Mucosa of descending colon (tissue), 3 donors: ENCODE measurements at regions not wholly inside any gene's neighbourhood (a gene's known extent, or its start where the extent isn't known, plus 50 kb on each side); places are given as distances from the start of the nearest gene placed in this dataset.
A peak's percentile ranks its signal among the peaks of the same experiment; 100 is the strongest.

Experiments
- ATAC-seq: fragments of 200-7000 bp; cut with Tn5 transposase; one replicate; pipeline ENCODE4 v1.9.1; 2020; ENCODE audit warnings: mild to moderate bottlenecking, moderate library complexity
- DNase-seq, 3 donors: peaks; one replicate each; pipeline ENCODE4 v3.0.0-alpha.2; 2020
- H3K36me3 ChIP-seq: fragments of 200-600 bp; one replicate; pipeline ENCODE4 v1.8.0; 2021; ENCODE audit warnings: low read depth, mild to moderate bottlenecking
- H3K4me1 ChIP-seq: fragments of 200-600 bp; one replicate; pipeline ENCODE4 v1.8.0; 2021; ENCODE audit warnings: low read depth, mild to moderate bottlenecking
- H3K4me3 ChIP-seq: fragments of 200-600 bp; one replicate; pipeline ENCODE4 v1.8.0; 2021; ENCODE audit warnings: mild to moderate bottlenecking
- H3K9me3 ChIP-seq: fragments of 200-600 bp; one replicate; pipeline ENCODE4 v1.8.0; 2021; ENCODE audit warnings: mild to moderate bottlenecking
- intact Hi-C, 2 donors: fragments of 100-400 bp; cut with DNase I in 1 of 2; cut with micrococcal nuclease in 1 of 2; formaldehyde crosslinking; loops; one replicate each; pipeline versions ENCODE4 v1.11.0 to v1.11.1; 2022; cut with DNase I, micrococcal nuclease
- TF ChIP-seq, protein P1 (sequence below): fragments of 200-600 bp; IDR thresholded peaks from one replicate; pipeline ENCODE4 v1.8.0; 2022; ENCODE audit warnings: antibody characterized with exemption, mild to moderate bottlenecking
- donor health status: DM: no; HTN: no; CAD: no; lungs with moderate emphysema.
- donor health status: DM: no; HTN: no; CAD: no.
- donor health status: DM: no; HTN: yes; CAD: no.

GRCh38 chr18:57909620-57910019 is 106.5 kb upstream of the ATP8B1 start:
- Histone ChIP-seq H3K9me3 (no peaks in the 10 kb centered on the region), H3K4me1 (no peaks in the 10 kb centered on the region), H3K36me3 (no peaks in the 10 kb centered on the region), H3K4me3 (no peak overlapping the region)
- ATAC-seq (peak; percentile 70), DNase-seq (no peak)
- TF ChIP-seq, protein P1, sequence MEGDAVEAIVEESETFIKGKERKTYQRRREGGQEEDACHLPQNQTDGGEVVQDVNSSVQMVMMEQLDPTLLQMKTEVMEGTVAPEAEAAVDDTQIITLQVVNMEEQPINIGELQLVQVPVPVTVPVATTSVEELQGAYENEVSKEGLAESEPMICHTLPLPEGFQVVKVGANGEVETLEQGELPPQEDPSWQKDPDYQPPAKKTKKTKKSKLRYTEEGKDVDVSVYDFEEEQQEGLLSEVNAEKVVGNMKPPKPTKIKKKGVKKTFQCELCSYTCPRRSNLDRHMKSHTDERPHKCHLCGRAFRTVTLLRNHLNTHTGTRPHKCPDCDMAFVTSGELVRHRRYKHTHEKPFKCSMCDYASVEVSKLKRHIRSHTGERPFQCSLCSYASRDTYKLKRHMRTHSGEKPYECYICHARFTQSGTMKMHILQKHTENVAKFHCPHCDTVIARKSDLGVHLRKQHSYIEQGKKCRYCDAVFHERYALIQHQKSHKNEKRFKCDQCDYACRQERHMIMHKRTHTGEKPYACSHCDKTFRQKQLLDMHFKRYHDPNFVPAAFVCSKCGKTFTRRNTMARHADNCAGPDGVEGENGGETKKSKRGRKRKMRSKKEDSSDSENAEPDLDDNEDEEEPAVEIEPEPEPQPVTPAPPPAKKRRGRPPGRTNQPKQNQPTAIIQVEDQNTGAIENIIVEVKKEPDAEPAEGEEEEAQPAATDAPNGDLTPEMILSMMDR, result no peak
- intact Hi-C loops, result no loop called here

GRCh38 chr18:57908092-57908491 is 105.0 kb upstream of the ATP8B1 start:
- TF ChIP-seq, protein P1, result no peak
- ATAC-seq (no peak), DNase-seq (no peak)
- Histone ChIP-seq H3K4me1 (no peaks in the 10 kb centered on the region), H3K4me3 (no peak overlapping the region), H3K36me3 (no peaks in the 10 kb centered on the region), H3K9me3 (no peaks in the 10 kb centered on the region)
- intact Hi-C loops, result no loop called here

- intact Hi-C loops, result no loop called here
- Histone ChIP-seq H3K9me3 (no peaks in the 10 kb centered on the region), H3K4me3 (no peak overlapping the region), H3K36me3 (no peaks in the 10 kb centered on the region), H3K4me1 (peaks cover 2% of the 10 kb centered on the region)
- no peak for DNase-seq
- TF ChIP-seq, protein P1, result no peak
- ATAC-seq, result no peak
Measured at GRCh38 chr18:57907550-57907949, 104.4 kb upstream of the ATP8B1 start.

DNA sequence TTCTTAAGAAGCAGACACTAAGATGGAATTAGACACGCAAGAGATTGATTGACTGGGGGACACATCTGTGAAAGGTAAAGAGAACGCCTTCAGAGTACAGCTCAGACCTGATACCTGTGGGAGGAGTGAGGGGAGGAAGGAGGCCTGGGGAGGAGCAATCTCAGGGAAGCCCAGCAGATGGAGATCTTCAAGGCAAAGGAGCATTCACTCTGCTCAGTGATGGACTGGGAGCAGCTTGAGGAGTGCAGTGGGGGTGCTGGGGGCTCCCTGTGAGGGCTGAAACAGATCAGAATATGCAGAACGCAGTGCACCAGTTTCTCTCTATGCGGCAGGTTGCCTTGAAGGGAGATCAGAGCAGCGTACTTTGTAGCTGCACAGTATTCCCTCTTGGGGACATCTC is 103.7 kb upstream of the ATP8B1 start:
- H3K4me1 ChIP-seq, result peaks cover 6% of the 10 kb centered on the region
- H3K9me3 ChIP-seq, result no peaks in the 10 kb centered on the region
- no peak overlapping the region for H3K4me3 ChIP-seq
- peak in 1 of 3 donors; percentile 14 for DNase-seq
- no peak for ATAC-seq
- TF ChIP-seq, protein P1, result no peak
- H3K36me3 ChIP-seq, result no peaks in the 10 kb centered on the region
- intact Hi-C loops, result no loop called here

DNA sequence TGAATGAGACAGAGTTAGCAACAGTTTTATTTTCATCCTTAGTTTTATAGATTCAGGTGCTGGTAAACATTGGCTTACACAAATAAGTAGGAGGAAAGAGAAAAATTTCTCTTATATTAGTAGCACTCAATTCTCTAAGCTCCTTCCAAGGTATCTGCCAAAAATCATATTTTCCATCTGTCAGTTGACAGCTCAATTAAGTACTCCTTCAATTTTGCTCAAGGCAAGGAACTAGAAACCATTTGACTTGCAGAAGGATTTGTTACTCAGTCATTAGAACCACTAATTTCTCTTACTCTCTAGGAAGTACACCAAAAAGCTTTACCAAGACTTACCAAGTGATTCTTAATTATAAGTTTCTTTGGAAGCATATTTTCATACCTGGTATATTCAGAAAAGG is 101.4 kb upstream of the ATP8B1 start:
- ATAC-seq, result no peak
- H3K9me3 ChIP-seq, result no peaks in the 10 kb centered on the region
- no peak for DNase-seq
- intact Hi-C loops, result no loop called here
- H3K4me1 ChIP-seq, result peaks cover 8% of the 10 kb centered on the region
- H3K36me3 ChIP-seq, result no peaks in the 10 kb centered on the region
- H3K4me3 ChIP-seq, result no peak overlapping the region
- TF ChIP-seq, protein P1, result no peak

- H3K36me3 ChIP-seq, result no peaks in the 10 kb centered on the region
- TF ChIP-seq, protein P1, result no peak
- DNase-seq (no peak), ATAC-seq (no peak)
- H3K9me3 ChIP-seq, result no peaks in the 10 kb centered on the region
- peaks cover 8% of the 10 kb centered on the region for H3K4me1 ChIP-seq
- intact Hi-C loops, result no loop called here
- no peak overlapping the region for H3K4me3 ChIP-seq
Measured at GRCh38 chr18:57902721-57903120, 99.6 kb upstream of the ATP8B1 start.
